Motor neuron (in vitro differentiated cells): ENCODE measurements at regions not wholly inside any gene's neighbourhood (a gene's known extent, or its start where the extent isn't known, plus 50 kb on each side); places are given as distances from the start of the nearest gene placed in this dataset.

Source experiments
- ATAC-seq, 8 experiments: fragments of 200-7000 bp; cut with Tn5 transposase; replicated peaks in 6 of 8; 2 replicates each; pipeline ENCODE4 v1.8.0; 2021; ENCODE audit warnings: mild to moderate bottlenecking in 8 of 8, moderate library complexity in 8 of 8
- H3K27ac ChIP-seq, 2 donors: fragments of 250-450 bp; sonication (Bioruptor Pico); 2 replicates each; pipeline ENCODE4 v1.9.0; 2021; ENCODE audit warnings: antibody characterized with exemption in 2 of 2, mild to moderate bottlenecking in 2 of 2, moderate library complexity in 1 of 2
- H3K4me1 ChIP-seq, 2 donors: fragments of 250-450 bp; sonication (Bioruptor Pico); replicated peaks in 1 of 2; 2 replicates each; pipeline ENCODE4 v1.6.1; 2021; ENCODE audit warnings: antibody characterized with exemption in 2 of 2, mild to moderate bottlenecking in 2 of 2, moderate library complexity in 1 of 2
- H3K4me3 ChIP-seq, 5 donors: fragments of 250-450 bp; sonication (Bioruptor Pico); 2 replicates each; pipeline ENCODE4 v1.9.0; 2021; ENCODE audit warnings: antibody characterized with exemption in 5 of 5, mild to moderate bottlenecking in 5 of 5, moderate library complexity in 4 of 5
- WGBS, 10 experiments: fragments of 450-650 bp; shearing (Covaris generic); methylation state at CpG; one replicate each; pipeline ENCODE4 v1.0.0; 2022; 5-methylcytosine and 5-hydroxymethylcytosine counted together
- in situ Hi-C, 9 experiments: fragments of 400-800 bp; cut with MboI; loops; one replicate each; pipeline ENCODE4 v1.15.0; 2021; ENCODE audit warnings: low sequenced_read_pairs in 9 of 9, low pct_unique_long_range_greater_than_20kb in 2 of 9; ENCODE audit not compliant: unreplicated experiment in 9 of 9

GRCh38 chr4:11299016-11299415 lies 129.7 kb downstream of the HS3ST1 start:
- WGBS, 10 experiments, result 0 to 94% (median 80%) methylated on average over 1 to 4 of the region's 6 CpGs; no CpG with 5 or more reads in 1 of the 10 experiments
- ATAC-seq, result peak in 1 of 8 experiments; percentile 43
- Histone ChIP-seq H3K27ac (no peak overlapping the region), H3K4me3 (no peak overlapping the region), H3K4me1 (no peaks in the 10 kb centered on the region)
- in situ Hi-C loops, result no loop called here

GRCh38 chr4:11298451-11298850 lies 130.2 kb downstream of the HS3ST1 start:
- no peak for ATAC-seq
- in situ Hi-C loops, result no loop called here
- Histone ChIP-seq H3K4me3 (no peak overlapping the region), H3K4me1 (no peaks in the 10 kb centered on the region), H3K27ac (no peak overlapping the region)
- WGBS, 10 experiments, result 0 to 100% (median 94%) methylated on average over 1 of the region's 1 CpG; no CpG with 5 or more reads in 1 of the 10 experiments

GRCh38 chr4:11297627-11298026 lies 131.1 kb downstream of the HS3ST1 start:
- in situ Hi-C loops, result no loop called here
- WGBS, 10 experiments, result 0 to 100% (median 59%) methylated on average over 1 to 3 of the region's 3 CpGs; no CpG with 5 or more reads in 1 of the 10 experiments
- no peak overlapping the region for H3K4me3 ChIP-seq
- H3K27ac ChIP-seq, result no peak overlapping the region
- no peak for ATAC-seq
- no peaks in the 10 kb centered on the region for H3K4me1 ChIP-seq

GRCh38 chr4:11297201-11297600 lies 131.5 kb downstream of the HS3ST1 start:
- ATAC-seq, result peak in 1 of 8 experiments; percentile 47

GRCh38 chr4:11293866-11294265 lies 134.8 kb downstream of the HS3ST1 start:
- no peak for ATAC-seq

More at GRCh38 chr4:11297201-11297600, 131.5 kb downstream of the HS3ST1 start:
- Histone ChIP-seq H3K4me3 (no peak overlapping the region), H3K4me1 (no peaks in the 10 kb centered on the region), H3K27ac (no peak overlapping the region)
- in situ Hi-C loops, result no loop called here
- 12 to 83% (median 59%) methylated on average over 1 to 4 of the region's 4 CpGs for WGBS, 10 experiments

GRCh38 chr4:11287055-11287454 lies 141.6 kb downstream of the HS3ST1 start:
- H3K4me1 ChIP-seq, result no peaks in the 10 kb centered on the region
- no peak overlapping the region for H3K27ac ChIP-seq
- ATAC-seq, result peak in 1 of 8 experiments; percentile 52
- in situ Hi-C loops, result no loop called here
- no peak overlapping the region for H3K4me3 ChIP-seq
- 17 to 100% (median 80%) methylated on average over 1 of the region's 2 CpGs; no CpG with 5 or more reads in 5 of the 10 experiments for WGBS, 10 experiments

More at GRCh38 chr4:11293866-11294265, 134.8 kb downstream of the HS3ST1 start:
- Histone ChIP-seq H3K4me1 (no peaks in the 10 kb centered on the region), H3K4me3 (no peak overlapping the region), H3K27ac (no peak overlapping the region)
- 57 to 100% (median 80%) methylated on average over 1 of the region's 1 CpG; no CpG with 5 or more reads in 5 of the 10 experiments for WGBS, 10 experiments
- in situ Hi-C loops, result no loop called here

GRCh38 chr4:11286533-11286932 lies 142.2 kb downstream of the HS3ST1 start:
- in situ Hi-C loops, result no loop called here
- Histone ChIP-seq H3K27ac (no peak overlapping the region), H3K4me1 (no peaks in the 10 kb centered on the region), H3K4me3 (no peak overlapping the region)
- ATAC-seq, result no peak
- WGBS, 10 experiments, result 0 to 51% (median 21%) methylated on average over 1 to 2 of the region's 2 CpGs

GRCh38 chr4:11281720-11282119 lies 147.0 kb downstream of the HS3ST1 start:
- 0 to 100% (median 50%) methylated on average over 1 of the region's 1 CpG; no CpG with 5 or more reads in 2 of the 10 experiments for WGBS, 10 experiments
- no peak overlapping the region for H3K27ac ChIP-seq
- ATAC-seq, result no peak
- H3K4me3 ChIP-seq, result no peak overlapping the region
- H3K4me1 ChIP-seq, result no peaks in the 10 kb centered on the region
- in situ Hi-C loops, result no loop called here

- H3K4me3 ChIP-seq, result no peak overlapping the region
- H3K27ac ChIP-seq, result no peak overlapping the region
- 20 to 83% (median 67%) methylated on average over 1 to 4 of the region's 4 CpGs; no CpG with 5 or more reads in 3 of the 10 experiments for WGBS, 10 experiments
- H3K4me1 ChIP-seq, result no peaks in the 10 kb centered on the region
- ATAC-seq, result no peak
- in situ Hi-C loops, result no loop called here
Measured at GRCh38 chr4:11271263-11271662, 157.4 kb downstream of the HS3ST1 start.

- H3K27ac ChIP-seq, result no peak overlapping the region
- no peaks in the 10 kb centered on the region for H3K4me1 ChIP-seq
- 5 to 100% (median 78%) methylated on average over 1 to 2 of the region's 2 CpGs; no CpG with 5 or more reads in 1 of the 10 experiments for WGBS, 10 experiments
- in situ Hi-C loops, result no loop called here
- no peak overlapping the region for H3K4me3 ChIP-seq
- no peak for ATAC-seq
Measured at GRCh38 chr4:11268149-11268548, 160.5 kb downstream of the HS3ST1 start.

GRCh38 chr4:11264841-11265240 lies 163.9 kb downstream of the HS3ST1 start:
- no peak for ATAC-seq
- WGBS, 10 experiments, result 0 to 100% (median 39%) methylated on average over 1 of the region's 1 CpG; no CpG with 5 or more reads in 2 of the 10 experiments
- no peaks in the 10 kb centered on the region for H3K4me1 ChIP-seq
- no peak overlapping the region for H3K27ac ChIP-seq
- no peak overlapping the region for H3K4me3 ChIP-seq
- in situ Hi-C loops, result no loop called here

- in situ Hi-C loops, result no loop called here
Measured at GRCh38 chr4:11264346-11264745, 164.3 kb downstream of the HS3ST1 start.

GRCh38 chr4:11263208-11263607 lies 165.5 kb downstream of the HS3ST1 start:
- H3K4me1 ChIP-seq, result no peaks in the 10 kb centered on the region
- WGBS, 10 experiments, result 17 to 100% (median 94%) methylated on average over 1 of the region's 1 CpG
- no peak overlapping the region for H3K4me3 ChIP-seq
- ATAC-seq, result peak in 1 of 8 experiments; percentile 26
- in situ Hi-C loops, result no loop called here
- no peak overlapping the region for H3K27ac ChIP-seq

More at GRCh38 chr4:11264346-11264745, 164.3 kb downstream of the HS3ST1 start:
- Histone ChIP-seq H3K4me3 (no peak overlapping the region), H3K4me1 (no peaks in the 10 kb centered on the region), H3K27ac (no peak overlapping the region)
- ATAC-seq, result no peak

- ATAC-seq, result no peak
- Histone ChIP-seq H3K4me1 (no peaks in the 10 kb centered on the region), H3K27ac (no peak overlapping the region), H3K4me3 (no peak overlapping the region)
- 30 to 100% (median 90%) methylated on average over 1 to 3 of the region's 7 CpGs; no CpG with 5 or more reads in 7 of the 10 experiments for WGBS, 10 experiments
- in situ Hi-C loops, result no loop called here
Measured at GRCh38 chr4:11261066-11261850, 167.4 kb downstream of the HS3ST1 start.
